HG03469 (cell line): ENCODE measurements at regions not wholly inside any gene's neighbourhood (a gene's known extent, or its start where the extent isn't known, plus 50 kb on each side); places are given as distances from the start of the nearest gene placed in this dataset.
"Not testable (repeated sequence)": the region's sequence is repeated elsewhere in the genome, so short reads cannot be mapped to it uniquely, and the experiment has no call there.

ENCODE experiments used
- ATAC-seq: cut with Tn5 transposase; IDR thresholded peaks from one replicate; pipeline ENCODE4 v1.9.1; 2021; ENCODE audit warnings: mild to moderate bottlenecking, moderate library complexity, moderate number of reproducible peaks; ENCODE audit not compliant: unreplicated experiment

GRCh38 chr2:118430510-118431164, 342.4 kb downstream of the INSIG2 start:
- ATAC-seq = no peak

- no peak for ATAC-seq
These were observed 336.9 kb downstream of the INSIG2 start for GRCh38 chr2:118425191-118425590.

GRCh38 chr2:118423776-118424175, 335.5 kb downstream of the INSIG2 start:
- ATAC-seq = no peak

GRCh38 chr2:118421648-118422047, 333.4 kb downstream of the INSIG2 start:
- no peak for ATAC-seq

GRCh38 chr2:118417406-118418120, 329.3 kb downstream of the INSIG2 start:
- no peak for ATAC-seq

- not testable (repeated sequence) for ATAC-seq
These were observed 326.9 kb downstream of the INSIG2 start for GRCh38 chr2:118415186-118415585.

- no peak for ATAC-seq
These were observed 315.6 kb downstream of the INSIG2 start for GRCh38 chr2:118403658-118404451.

- no peak for ATAC-seq
These were observed 300.5 kb downstream of the INSIG2 start for GRCh38 chr2:118388771-118389170.

- ATAC-seq = no peak
These were observed 299.2 kb downstream of the INSIG2 start for GRCh38 chr2:118387509-118387908.

GRCh38 chr2:118386641-118387302, 298.5 kb downstream of the INSIG2 start:
- ATAC-seq = no peak

- ATAC-seq = no peak
These were observed 292.8 kb downstream of the INSIG2 start for GRCh38 chr2:118380915-118381653.

- ATAC-seq = no peak
These were observed 287.7 kb downstream of the INSIG2 start for GRCh38 chr2:118375907-118376485.

- no peak for ATAC-seq
These were observed 286.9 kb downstream of the INSIG2 start for GRCh38 chr2:118374974-118375755.

- no peak for ATAC-seq
These were observed 284.9 kb downstream of the INSIG2 start for GRCh38 chr2:118372886-118373830.

GRCh38 chr2:118371515-118371914, 283.2 kb downstream of the INSIG2 start:
- ATAC-seq = no peak

GRCh38 chr2:118369521-118369920, 281.2 kb downstream of the INSIG2 start:
- not testable (repeated sequence) for ATAC-seq

GRCh38 chr2:118363604-118364003, 275.3 kb downstream of the INSIG2 start:
- ATAC-seq = no peak

GRCh38 chr2:118356051-118356450, 267.8 kb downstream of the INSIG2 start:
- ATAC-seq = no peak
